Heart left ventricle (tissue), 16 donors: ENCODE measurements at regions not wholly inside any gene's neighbourhood (a gene's known extent, or its start where the extent isn't known, plus 50 kb on each side); places are given as distances from the start of the nearest gene placed in this dataset.

Experiments used
- ATAC-seq, 4 donors: fragments of 200-7000 bp; cut with Tn5 transposase; one replicate each; pipeline ENCODE4 v1.9.1; 2020 to 2022; ENCODE audit warnings: moderate library complexity in 4 of 4, mild to moderate bottlenecking in 3 of 4, moderate number of reproducible peaks in 1 of 4
- DNase-seq, 5 donors: peaks; one replicate each; pipeline ENCODE4 v3.0.0-alpha.2; 2020
- H3K27ac ChIP-seq, 12 donors: fragments of 200-600 bp; sonication (generic) in 4 of 12; one replicate each; pipeline versions ENCODE4 v1.5.0 to v1.8.0; 2016 to 2022; ENCODE audit warnings: mild to moderate bottlenecking in 2 of 12
- H3K27me3 ChIP-seq, 9 donors: fragments of 200-600 bp; sonication (generic) in 2 of 9; one replicate each; pipeline versions ENCODE4 v1.5.1 to v1.8.0; 2016 to 2022; ENCODE audit warnings: mild to moderate bottlenecking in 3 of 9
- H3K36me3 ChIP-seq, 9 donors: fragments of 200-600 bp; sonication (generic) in 2 of 9; one replicate each; pipeline versions ENCODE4 v1.5.0 to v1.8.0; 2018 to 2022; ENCODE audit warnings: mild to moderate bottlenecking in 2 of 9
- H3K4me1 ChIP-seq, 12 donors: fragments of 200-600 bp; sonication (generic) in 4 of 12; one replicate each; pipeline versions ENCODE4 v1.5.0 to v1.8.0; 2016 to 2022; ENCODE audit warnings: mild to moderate bottlenecking in 3 of 12
- H3K4me3 ChIP-seq, 12 donors: fragments of 200-600 bp; sonication (generic) in 4 of 12; one replicate each; pipeline versions ENCODE4 v1.5.0 to v1.8.0; 2017 to 2022; ENCODE audit warnings: mild to moderate bottlenecking in 9 of 12, moderate library complexity in 4 of 12
- H3K9me3 ChIP-seq, 12 donors: fragments of 200-600 bp; sonication (generic) in 4 of 12; one replicate each; pipeline versions ENCODE4 v1.5.0 to v1.8.0; 2016 to 2022; ENCODE audit warnings: mild to moderate bottlenecking in 1 of 12
- POLR2A ChIP-seq, 2 donors: fragments of 450-650 bp; IDR thresholded peaks; one replicate each; pipeline ENCODE4 v1.6.1; 2017; ENCODE audit warnings: antibody characterized with exemption in 2 of 2, mild to moderate bottlenecking in 2 of 2, moderate library complexity in 2 of 2
- WGBS, 4 donors: extraction: QIAGEN DNeasy Blood & Tissue Kit in 2 of 4; methylation state at CpG; one replicate each; pipeline versions ENCODE4 v1.1.5 to v1.1.7; 2013 to 2018; 5-methylcytosine and 5-hydroxymethylcytosine counted together
- intact Hi-C, 10 donors: fragments of 100-400 bp; cut with DNase I; formaldehyde crosslinking; loops; one replicate each; pipeline versions ENCODE4 v1.11.1 to v1.14.2; 2022
- TF ChIP-seq, protein P1 (sequence below), 12 donors: fragments of 200-600 bp; sonication (generic) in 4 of 12; IDR thresholded peaks; one replicate each; pipeline versions ENCODE4 v1.5.0 to v1.8.0; 2018 to 2022; ENCODE audit warnings: antibody characterized with exemption in 12 of 12, mild to moderate bottlenecking in 5 of 12
- donor health status: ischemic (EF 13 %, LVEDD 7.1; RV severe dilation, severe dysfunction).
- donor health status: healthy with polysubstance abuse.
- donor health status: DM: no; HTN: yes; CAD: no.
- donor health status: DM: no; HTN: no; CAD: no.
- donor health status: ischemic (EF 25% LVEDD 6.9; RV normal size, moderate dysfunction).
- donor health status: ischemic (EF 25% LVEDD 5.7; RV mildly dilated, moderate dysfunction).
- donor health status: healthy.
- donor health status: DM: yes; HTN: yes; CAD: no.
- donor health status: ischemic (EF 35%, LVEDD 5.7; RV mildly dilated, moderate dysfunction).
- donor health status: nonischemic (EF 11% LVEDD 7.7; RV severe dilation, severe dysfunction).
- donor health status: DM: yes; HTN: yes; CAD: no.
- donor health status: PGD.
- donor health status: ischemic (EF 29% LVEDD 5.4; RV normal size, mild dysfunction).
- donor health status: nonischemic (EF 23%, LVEDD 6.1; RV moderate dilation, normal function).

DNA sequence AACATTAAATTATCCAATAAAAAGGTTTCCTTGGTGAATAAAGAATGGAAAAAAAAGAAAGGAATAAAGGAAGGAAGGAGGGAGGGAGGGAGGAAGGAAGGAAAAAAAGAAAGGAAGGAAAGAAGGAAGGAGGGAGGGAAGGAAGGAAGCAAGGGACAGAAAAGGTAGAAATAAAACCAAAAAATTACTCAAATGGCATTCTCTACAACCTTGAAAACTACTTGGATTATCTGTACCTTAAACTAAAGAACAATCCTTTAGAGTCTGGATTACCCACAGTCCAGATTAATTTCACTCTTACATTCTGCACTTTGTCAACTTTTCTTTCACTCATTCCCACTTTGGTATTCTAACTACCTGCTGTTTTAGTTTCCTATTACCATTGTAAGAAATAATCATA lies 361.8 kb upstream of the ADGRB3 start:
- TF ChIP-seq, protein P1, sequence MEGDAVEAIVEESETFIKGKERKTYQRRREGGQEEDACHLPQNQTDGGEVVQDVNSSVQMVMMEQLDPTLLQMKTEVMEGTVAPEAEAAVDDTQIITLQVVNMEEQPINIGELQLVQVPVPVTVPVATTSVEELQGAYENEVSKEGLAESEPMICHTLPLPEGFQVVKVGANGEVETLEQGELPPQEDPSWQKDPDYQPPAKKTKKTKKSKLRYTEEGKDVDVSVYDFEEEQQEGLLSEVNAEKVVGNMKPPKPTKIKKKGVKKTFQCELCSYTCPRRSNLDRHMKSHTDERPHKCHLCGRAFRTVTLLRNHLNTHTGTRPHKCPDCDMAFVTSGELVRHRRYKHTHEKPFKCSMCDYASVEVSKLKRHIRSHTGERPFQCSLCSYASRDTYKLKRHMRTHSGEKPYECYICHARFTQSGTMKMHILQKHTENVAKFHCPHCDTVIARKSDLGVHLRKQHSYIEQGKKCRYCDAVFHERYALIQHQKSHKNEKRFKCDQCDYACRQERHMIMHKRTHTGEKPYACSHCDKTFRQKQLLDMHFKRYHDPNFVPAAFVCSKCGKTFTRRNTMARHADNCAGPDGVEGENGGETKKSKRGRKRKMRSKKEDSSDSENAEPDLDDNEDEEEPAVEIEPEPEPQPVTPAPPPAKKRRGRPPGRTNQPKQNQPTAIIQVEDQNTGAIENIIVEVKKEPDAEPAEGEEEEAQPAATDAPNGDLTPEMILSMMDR (IDR thresholded peaks at IDR 0.05): no peak
- TF ChIP-seq POLR2A (IDR thresholded peaks at IDR 0.05): no peak
- H3K4me3 ChIP-seq: no peak overlapping the region
- no peak overlapping the region for H3K27ac ChIP-seq
- no peaks in the 10 kb centered on the region for H3K27me3 ChIP-seq
- no peaks in the 10 kb centered on the region for H3K36me3 ChIP-seq
- no peaks in the 10 kb centered on the region for H3K9me3 ChIP-seq
- no peak for ATAC-seq
- no peaks in the 10 kb centered on the region for H3K4me1 ChIP-seq
- no peak for DNase-seq
- intact Hi-C loops: no loop called here

DNA sequence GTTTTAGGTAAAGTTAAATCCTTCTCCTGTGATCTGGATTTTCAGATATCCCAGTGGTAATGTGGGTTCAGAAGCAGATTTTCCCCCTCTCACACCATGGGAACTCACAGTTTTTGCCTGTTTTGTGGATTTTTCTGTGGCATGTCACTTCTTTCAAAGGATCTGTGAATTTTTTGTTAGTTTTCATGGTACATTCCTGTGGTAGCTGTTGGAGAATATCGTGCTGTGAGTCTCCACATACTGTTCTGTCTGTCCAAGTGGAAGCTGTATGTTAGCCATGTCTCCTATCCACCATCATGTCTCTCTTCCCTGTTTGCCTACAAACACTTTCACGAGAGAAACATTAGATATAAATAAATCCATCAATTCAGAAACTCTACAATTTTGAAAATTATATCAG lies 378.7 kb upstream of the ADGRB3 start:
- TF ChIP-seq, protein P1 (IDR thresholded peaks at IDR 0.05): no peak
- TF ChIP-seq POLR2A (IDR thresholded peaks at IDR 0.05): no peak
- no peaks in the 10 kb centered on the region for H3K27me3 ChIP-seq
- H3K36me3 ChIP-seq: no peaks in the 10 kb centered on the region
- DNase-seq (no peak), ATAC-seq (no peak)
- H3K27ac ChIP-seq: no peak overlapping the region
- H3K4me3 ChIP-seq: no peak overlapping the region
- 38 to 65% (median 60%) methylated on average over 2 of the region's 2 CpGs for WGBS, 4 donors
- H3K4me1 ChIP-seq: no peaks in the 10 kb centered on the region
- intact Hi-C loops: no loop called here
- H3K9me3 ChIP-seq: peaks cover 0 to 31% (median 5%) of the 10 kb centered on the region in 12 donors

DNA sequence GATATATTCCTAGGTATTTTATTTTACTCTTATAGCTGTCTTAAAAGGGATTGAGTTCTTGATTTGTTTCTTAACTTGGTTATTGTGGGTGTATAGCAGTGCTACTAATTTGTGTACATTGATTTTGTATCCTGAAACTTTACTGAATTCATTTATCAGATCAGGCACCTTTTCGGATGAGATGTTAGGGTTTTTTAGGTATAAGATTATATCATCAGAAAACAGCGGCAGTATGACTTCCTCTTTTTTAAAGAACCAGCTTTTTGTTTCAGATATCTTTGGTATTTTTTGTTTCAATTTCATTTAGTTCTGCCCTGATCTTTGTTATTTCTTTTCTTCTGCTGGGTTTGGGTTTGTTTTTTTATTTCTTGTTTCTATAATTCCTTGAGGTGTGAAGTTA lies 382.4 kb upstream of the ADGRB3 start:
- ATAC-seq: no peak
- Histone ChIP-seq H3K27me3 (no peaks in the 10 kb centered on the region), H3K9me3 (peaks cover 0 to 36% (median 6%) of the 10 kb centered on the region in 12 donors), H3K36me3 (no peaks in the 10 kb centered on the region), H3K4me1 (no peaks in the 10 kb centered on the region), H3K27ac (no peak overlapping the region), H3K4me3 (no peak overlapping the region)
- no peak for DNase-seq
- 77 to 94% (median 85%) methylated on average over 2 of the region's 2 CpGs for WGBS, 4 donors
- intact Hi-C loops: no loop called here
- TF ChIP-seq, protein P1 (IDR thresholded peaks at IDR 0.05): no peak
- TF ChIP-seq POLR2A (IDR thresholded peaks at IDR 0.05): no peak

DNA sequence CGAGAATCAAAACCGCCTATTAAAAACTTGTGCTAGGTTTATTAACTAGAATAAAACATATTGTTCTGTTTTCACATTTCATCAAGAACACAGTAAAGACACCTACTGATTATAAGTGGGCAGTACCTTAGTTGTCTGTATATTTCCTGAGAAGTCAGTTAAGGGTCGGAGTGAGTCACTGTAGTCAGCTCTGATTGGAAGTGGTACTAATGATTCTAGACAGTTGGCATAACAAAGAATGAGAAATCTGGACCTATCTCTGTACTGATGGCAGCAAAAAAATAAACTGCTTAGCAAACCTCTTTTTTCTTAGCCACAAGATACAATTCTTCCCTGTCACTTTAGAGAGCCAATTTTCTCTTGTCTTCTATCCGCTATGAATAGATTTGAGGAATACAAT lies 387.3 kb upstream of the ADGRB3 start:
- no peak overlapping the region for H3K27ac ChIP-seq
- 83 to 95% (median 90%) methylated on average over 4 of the region's 4 CpGs for WGBS, 4 donors
- no peak for TF ChIP-seq POLR2A (IDR thresholded peaks at IDR 0.05)
- TF ChIP-seq, protein P1 (IDR thresholded peaks at IDR 0.05): no peak
- H3K27me3 ChIP-seq: no peaks in the 10 kb centered on the region
- no peaks in the 10 kb centered on the region for H3K36me3 ChIP-seq
- no peak for ATAC-seq
- no peaks in the 10 kb centered on the region for H3K4me1 ChIP-seq
- DNase-seq: no peak
- H3K9me3 ChIP-seq: peaks cover 0 to 17% (median 4%) of the 10 kb centered on the region in 12 donors
- no peak overlapping the region for H3K4me3 ChIP-seq
- intact Hi-C loops: no loop called here
